Body of pancreas (tissue), 4 donors: ENCODE measurements at regions not wholly inside any gene's neighbourhood (a gene's known extent, or its start where the extent isn't known, plus 50 kb on each side); places are given as distances from the start of the nearest gene placed in this dataset.

Experiments used
- CTCF ChIP-seq, 7 experiments: fragments of 450-650 bp in 4 of 7; fragments of 200-600 bp in 3 of 7; sonication (generic) in 3 of 7; IDR thresholded peaks; one replicate each; pipeline ENCODE4 v1.5.1; 2016 to 2019; ENCODE audit warnings: antibody characterized with exemption in 7 of 7
- POLR2A ChIP-seq, 3 donors: fragments of 450-650 bp; IDR thresholded peaks; one replicate each; pipeline ENCODE4 v1.6.1; 2016; ENCODE audit warnings: antibody characterized with exemption in 3 of 3, mild to moderate bottlenecking in 2 of 3

- no peak for TF ChIP-seq CTCF (IDR thresholded peaks at IDR 0.05)
- no peak for TF ChIP-seq POLR2A (IDR thresholded peaks at IDR 0.05)
Observed at GRCh38 chr1:194215448-194215847, 1029.0 kb upstream of the B3GALT2 start.
